Spinal cord (tissue), 9 donors: ENCODE measurements at regions not wholly inside any gene's neighbourhood (a gene's known extent, or its start where the extent isn't known, plus 50 kb on each side); places are given as distances from the start of the nearest gene placed in this dataset.
A peak's percentile ranks its signal among the peaks of the same experiment; 100 is the strongest.
"Not testable (repeated sequence)": the region's sequence is repeated elsewhere in the genome, so short reads cannot be mapped to it uniquely, and the experiment has no call there.

ENCODE experiments used
- DNase-seq, 6 donors: peaks; one replicate each; pipeline versions ENCODE4 v3.0.0 to v3.0.0-alpha.2; 2013 to 2015; ENCODE audit warnings: low spot score in 6 of 6, low read depth in 4 of 6
- H3K27ac ChIP-seq: one replicate; pipeline ENCODE4 v1.5.1; 2013; ENCODE audit warnings: low read depth, low read length, control low read depth
- H3K27me3 ChIP-seq: one replicate; pipeline ENCODE4 v1.6.1; 2013; ENCODE audit warnings: low read length; ENCODE audit not compliant: control insufficient read depth, insufficient read depth
- H3K36me3 ChIP-seq: one replicate; pipeline ENCODE4 v1.6.1; 2013; ENCODE audit warnings: low read length; ENCODE audit not compliant: control insufficient read depth, insufficient read depth
- H3K4me1 ChIP-seq: one replicate; pipeline ENCODE4 v1.6.1; 2013; ENCODE audit warnings: low read length; ENCODE audit not compliant: control insufficient read depth, insufficient read depth
- H3K4me3 ChIP-seq: one replicate; pipeline ENCODE4 v1.5.1; 2013; ENCODE audit warnings: low read depth, low read length, control low read depth
- H3K9me3 ChIP-seq: one replicate; pipeline ENCODE4 v1.6.1; 2013; ENCODE audit warnings: low read length; ENCODE audit not compliant: control insufficient read depth, insufficient read depth
- WGBS: methylation state at CpG from one replicate; pipeline ENCODE4 v1.1.5; 2013; ENCODE audit warnings: missing lambda C conversion rate; ENCODE audit not compliant: insufficient coverage; 5-methylcytosine and 5-hydroxymethylcytosine counted together
- donor health status: healthy.

GRCh38 chr16:15206439-15206838 lies 112.4 kb upstream of the RRN3 start:
- not testable (repeated sequence) for H3K36me3 ChIP-seq, H3K4me3 ChIP-seq, H3K9me3 ChIP-seq, H3K27ac ChIP-seq, H3K4me1 ChIP-seq, H3K27me3 ChIP-seq
- DNase-seq: peak in 1 of 6 donors; percentile 21
- WGBS: no CpG with 5 or more reads among the region's 9 CpGs

DNA sequence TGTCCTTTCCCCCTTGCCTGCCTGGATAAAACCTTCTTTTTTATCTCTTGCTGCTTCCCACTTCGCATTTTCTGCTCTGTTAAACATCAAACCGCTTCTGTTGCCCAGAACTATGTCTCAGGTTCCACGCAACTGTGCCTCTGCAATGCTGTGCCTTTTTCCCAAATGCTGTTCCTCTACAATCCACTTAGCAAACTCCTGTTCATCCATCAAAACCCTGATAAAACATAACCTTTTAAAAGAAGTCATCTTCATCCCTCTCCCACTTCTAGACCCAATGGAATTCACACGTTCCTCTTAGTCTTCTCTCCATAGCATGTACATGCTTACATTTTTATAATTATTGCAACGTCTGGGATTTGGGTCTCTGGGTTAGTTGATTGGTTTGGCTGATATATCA lies 111.9 kb upstream of the RRN3 start:
- not testable (repeated sequence) for H3K27ac ChIP-seq, DNase-seq, H3K27me3 ChIP-seq, H3K4me1 ChIP-seq, H3K36me3 ChIP-seq, H3K4me3 ChIP-seq, H3K9me3 ChIP-seq
- WGBS: no CpG with 5 or more reads among the region's 5 CpGs

DNA sequence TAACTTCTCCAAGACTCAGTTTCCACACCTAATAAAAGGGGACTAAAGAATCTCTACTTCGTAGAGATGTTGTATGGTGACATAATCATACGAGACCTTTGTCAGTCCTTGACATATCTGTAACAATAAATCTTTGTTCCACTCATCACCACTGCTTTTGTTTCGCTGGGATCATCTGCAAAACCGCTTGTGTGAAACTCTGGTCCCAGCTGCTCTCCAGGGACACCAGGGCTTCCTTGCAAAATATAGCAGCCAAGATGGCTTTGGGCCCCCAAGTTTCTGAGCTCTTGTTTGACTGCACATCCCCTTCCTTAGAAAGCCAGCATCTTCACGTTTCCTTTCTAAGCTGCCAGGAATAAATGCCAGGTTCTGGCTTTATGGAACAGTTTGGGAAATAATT lies 110.5 kb upstream of the RRN3 start:
- WGBS: no CpG with 5 or more reads among the region's 5 CpGs

GRCh38 chr16:15192813-15193212 lies 98.7 kb upstream of the RRN3 start:
- not testable (repeated sequence) for H3K9me3 ChIP-seq, H3K36me3 ChIP-seq, H3K4me1 ChIP-seq, H3K27me3 ChIP-seq, H3K4me3 ChIP-seq, H3K27ac ChIP-seq, DNase-seq
- WGBS: no CpG with 5 or more reads among the region's 2 CpGs

More for the DNA sequence above, 110.5 kb upstream of the RRN3 start:
- DNase-seq, H3K36me3 ChIP-seq, H3K27me3 ChIP-seq, H3K9me3 ChIP-seq, H3K4me1 ChIP-seq, H3K4me3 ChIP-seq, H3K27ac ChIP-seq: not testable (repeated sequence)

DNA sequence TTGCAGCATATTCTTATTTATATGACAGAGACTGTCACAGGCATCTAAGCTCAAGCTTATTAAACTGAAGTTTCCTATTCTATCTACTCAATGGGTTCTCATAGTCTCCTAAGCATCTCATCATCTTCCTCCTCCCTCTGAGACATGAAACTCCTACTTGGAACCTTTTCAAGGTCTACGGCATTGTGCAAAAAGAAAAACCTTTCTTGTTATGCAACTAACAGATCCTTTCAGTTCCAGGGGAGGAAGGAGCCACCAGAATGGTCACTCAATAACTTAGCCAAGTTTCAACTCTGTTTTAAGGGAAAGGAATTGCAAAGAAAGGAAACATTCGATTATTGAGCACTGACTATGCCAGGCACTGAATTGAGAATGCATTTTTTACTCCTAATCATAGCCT lies 98.1 kb upstream of the RRN3 start:
- WGBS: no CpG with 5 or more reads among the region's 2 CpGs
- not testable (repeated sequence) for DNase-seq

GRCh38 chr16:15189478-15189877 lies 95.4 kb upstream of the RRN3 start:
- H3K27ac ChIP-seq, H3K4me1 ChIP-seq, H3K4me3 ChIP-seq, H3K9me3 ChIP-seq, H3K36me3 ChIP-seq, H3K27me3 ChIP-seq, DNase-seq: not testable (repeated sequence)
- no CpG with 5 or more reads among the region's 2 CpGs for WGBS

More for the DNA sequence above, 98.1 kb upstream of the RRN3 start:
- not testable (repeated sequence) for H3K27ac ChIP-seq, H3K36me3 ChIP-seq, H3K4me3 ChIP-seq, H3K27me3 ChIP-seq, H3K9me3 ChIP-seq, H3K4me1 ChIP-seq
